Endothelial cell of umbilical vein (primary cell): ENCODE measurements at regions not wholly inside any gene's neighbourhood (a gene's known extent, or its start where the extent isn't known, plus 50 kb on each side); places are given as distances from the start of the nearest gene placed in this dataset.

ENCODE experiments used
- BruUV-seq: library from RNA; stranded (reverse); fragments of 400-500 nt; replicated peaks from 2 replicates; lab custom pipeline; 2021; lab: Mats Ljungman, UMichigan
- CTCF ChIA-PET: fragments of 300-600, 350-600 bp; sonication (Branson Sonifier 250); formaldehyde crosslinking; loops from one replicate; lab custom pipeline; 2021; ENCODE audit warnings: antibody characterized with exemption, inconsistent platforms; lab: Charles Lee
- POLR2A ChIA-PET: fragments of 300-600, 350-600 bp; sonication (Branson Sonifier 250); formaldehyde crosslinking; loops from one replicate; lab custom pipeline; 2021; ENCODE audit warnings: antibody characterized with exemption, inconsistent platforms; lab: Charles Lee
- DNase-seq: peaks from one replicate; pipeline ENCODE4 v3.0.0-alpha.2; 2011; ENCODE audit warnings: low read depth, low spot score
- FAIRE-seq: peaks from 2 replicates; lab custom pipeline; 2011; peaks lifted over from hg19 to GRCh38; lab: Jason Lieb, UNC
- H2AFZ ChIP-seq: 2 replicates; pipeline ENCODE4 v1.6.0; 2012; ENCODE audit warnings: low read depth, low read length, control low read depth, inconsistent platforms
- H3K27ac ChIP-seq: 2 replicates; pipeline ENCODE4 v1.5.1; 2011; ENCODE audit warnings: low read depth, mild to moderate bottlenecking, control low read depth, low read length, moderate library complexity; ENCODE audit not compliant: insufficient read depth
- H3K27me3 ChIP-seq, 2 experiments: 2 replicates each; pipeline versions ENCODE4 v1.6.0 to v1.6.1; 2011; ENCODE audit warnings: low read length in 2 of 2, mixed read lengths in 1 of 2; ENCODE audit not compliant: control insufficient read depth in 2 of 2, insufficient read depth in 2 of 2
- H3K36me3 ChIP-seq, 2 experiments: 2 replicates in 1 of 2; 3 replicates in 1 of 2; pipeline ENCODE4 v1.5.1; 2011; ENCODE audit warnings: low read length in 2 of 2, mild to moderate bottlenecking in 1 of 2, moderate library complexity in 1 of 2; ENCODE audit not compliant: control insufficient read depth in 2 of 2, insufficient read depth in 2 of 2; ENCODE audit errors: extremely low read depth in 1 of 2
- H3K4me1 ChIP-seq: 3 replicates; pipeline ENCODE4 v1.5.1; 2011; ENCODE audit warnings: mild to moderate bottlenecking, low read length; ENCODE audit not compliant: control insufficient read depth, insufficient read depth; ENCODE audit errors: extremely low read depth
- H3K4me2 ChIP-seq: 2 replicates; pipeline ENCODE4 v1.6.1; 2011; ENCODE audit warnings: low read length, control low read depth, mixed read lengths; ENCODE audit not compliant: insufficient read depth
- H3K4me3 ChIP-seq, 3 experiments: fragments of 200-600 bp in 1 of 3; sonication (generic), shearing (Covaris generic) in 1 of 3; replicated peaks in 1 of 3; 2 replicates each; pipeline ENCODE4 v1.5.1; 2011 to 2016; ENCODE audit warnings: control low read depth in 3 of 3, low read length in 3 of 3, mild to moderate bottlenecking in 2 of 3, inconsistent platforms in 1 of 3, low read depth in 1 of 3, moderate library complexity in 1 of 3; ENCODE audit not compliant: insufficient read depth in 1 of 3
- H3K79me2 ChIP-seq: 2 replicates; pipeline ENCODE4 v1.6.0; 2012; ENCODE audit warnings: low read length, inconsistent platforms; ENCODE audit not compliant: control insufficient read depth, insufficient read depth
- H3K9ac ChIP-seq: replicated peaks from 2 replicates; pipeline ENCODE3; 2011; ENCODE audit warnings: low read length, control low read depth; ENCODE audit not compliant: insufficient read depth; ENCODE audit errors: extremely low read depth
- H3K9me1 ChIP-seq: replicated peaks from 3 replicates; pipeline ENCODE4 v1.6.0; 2011; ENCODE audit warnings: mild to moderate bottlenecking, low read length; ENCODE audit not compliant: control insufficient read depth, insufficient read depth; ENCODE audit errors: extremely low read depth
- H3K9me3 ChIP-seq: replicated peaks from 2 replicates; pipeline ENCODE4 v1.5.1; 2012; ENCODE audit warnings: low read length, inconsistent platforms; ENCODE audit not compliant: control insufficient read depth, insufficient read depth
- H4K20me1 ChIP-seq: replicated peaks from 2 replicates; pipeline ENCODE3; 2011; ENCODE audit warnings: mild to moderate bottlenecking, low read length; ENCODE audit not compliant: control insufficient read depth, insufficient read depth; ENCODE audit errors: extremely low read depth
- EZH2 ChIP-seq: IDR thresholded peaks from 2 replicates; pipeline ENCODE4 v1.6.1; 2012; ENCODE audit warnings: borderline replicate concordance, low read depth, mild to moderate bottlenecking, moderate library complexity, low read length, inconsistent platforms; ENCODE audit not compliant: severe bottlenecking
- FOS ChIP-seq: IDR thresholded peaks from 2 replicates; pipeline ENCODE4 v1.6.1; 2011; ENCODE audit warnings: mild to moderate bottlenecking, low read length, moderate library complexity, borderline replicate concordance; ENCODE audit not compliant: insufficient read depth
- GATA2 ChIP-seq: IDR thresholded peaks from 2 replicates; pipeline ENCODE4 v1.7.0; 2011; ENCODE audit warnings: low read depth, mild to moderate bottlenecking, moderate library complexity, mixed read lengths, low read length; ENCODE audit not compliant: insufficient read length, insufficient read depth
- JUN ChIP-seq: IDR thresholded peaks from 2 replicates; pipeline ENCODE4 v1.6.1; 2011; ENCODE audit warnings: borderline replicate concordance, low read depth; ENCODE audit not compliant: insufficient read length, insufficient read depth
- MYC ChIP-seq: IDR thresholded peaks from one replicate; pipeline ENCODE4 v1.6.1; 2011; ENCODE audit warnings: mild to moderate bottlenecking, low read depth, low read length
- POLR2AphosphoS5 ChIP-seq: IDR thresholded peaks from 2 replicates; pipeline ENCODE4 v1.6.1; 2012; ENCODE audit warnings: low read depth, mild to moderate bottlenecking, control low read depth, low read length, moderate library complexity; ENCODE audit not compliant: insufficient read depth
- dilution Hi-C: fragments of 300-500 bp; cut with MboI; formaldehyde crosslinking; loops from one replicate; pipeline ENCODE4 v1.15.0; 2019; ENCODE audit warnings: low sequenced_read_pairs; ENCODE audit not compliant: extremely low pct_ligation_motif_present
- intact Hi-C: fragments of 100-400 bp; cut with micrococcal nuclease; formaldehyde crosslinking; loops from one replicate; pipeline ENCODE4 v1.10.0; 2022

DNA sequence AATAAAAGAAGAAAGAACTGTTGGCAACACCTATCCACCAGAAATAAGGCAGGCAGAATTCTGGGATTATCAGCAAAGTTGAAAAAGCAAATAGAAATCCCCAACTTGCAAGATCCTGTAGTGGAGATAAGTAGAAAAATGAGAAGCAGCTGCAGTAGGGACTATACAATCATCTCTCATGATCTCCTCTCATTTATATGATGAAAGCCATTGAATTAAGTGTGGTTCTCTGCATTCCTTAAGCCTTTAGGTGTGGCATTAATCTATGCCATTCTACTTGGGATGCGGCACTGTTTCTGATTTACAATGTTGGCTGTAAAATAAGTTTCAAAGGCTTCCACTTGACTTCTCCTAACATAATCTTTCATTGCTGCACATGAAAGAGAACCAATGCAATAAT lies 869.8 kb downstream of the TRAM1L1 start:
- no peak for FAIRE-seq
- H3K27ac ChIP-seq = no peak overlapping the region
- H3K79me2 ChIP-seq = no peaks in the 10 kb centered on the region
- no peaks in the 10 kb centered on the region for H3K9me1 ChIP-seq
- no peaks in the 10 kb centered on the region for H3K9me3 ChIP-seq
- no peak overlapping the region for H3K9ac ChIP-seq
- H3K27me3 ChIP-seq = no peaks in the 10 kb centered on the region
- intact Hi-C loops = no loop called here
- H3K4me3 ChIP-seq = no peak overlapping the region
- no peak for DNase-seq
- POLR2A ChIA-PET = no interaction called here
- H4K20me1 ChIP-seq = no peaks in the 10 kb centered on the region
- H3K36me3 ChIP-seq = no peaks in the 10 kb centered on the region
- no peak overlapping the region for H3K4me2 ChIP-seq
- no TSS peak for BruUV-seq
- dilution Hi-C loops = no loop called here
- TF ChIP-seq FOS = no peak
- TF ChIP-seq GATA2 = no peak
- no peak for TF ChIP-seq EZH2
- no peak for TF ChIP-seq POLR2AphosphoS5
- CTCF ChIA-PET = no interaction called here
- no peak overlapping the region for H2AFZ ChIP-seq
- H3K4me1 ChIP-seq = peaks cover 15% of the 10 kb centered on the region

DNA sequence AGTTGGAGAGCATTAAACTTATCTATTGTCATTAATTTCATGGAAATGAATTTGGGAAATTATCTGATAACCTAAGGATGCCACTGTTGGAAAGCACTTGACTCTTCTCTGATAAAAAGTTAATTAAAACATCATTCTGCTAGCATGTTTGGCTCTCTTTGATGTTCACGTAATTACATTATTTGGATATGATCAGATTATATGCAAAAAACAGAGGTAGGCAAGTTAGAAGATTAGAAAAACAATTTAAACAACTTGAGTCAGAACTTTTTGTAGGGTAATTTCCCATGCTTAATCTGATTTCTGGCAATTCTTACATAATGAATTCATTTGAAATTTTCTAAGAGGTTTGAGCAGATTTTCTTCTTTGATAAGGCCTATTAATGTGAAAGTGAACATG lies 882.9 kb downstream of the TRAM1L1 start:
- no peaks in the 10 kb centered on the region for H3K9me3 ChIP-seq
- no peaks in the 10 kb centered on the region for H3K9me1 ChIP-seq
- H3K79me2 ChIP-seq = no peaks in the 10 kb centered on the region
- DNase-seq (no peak), FAIRE-seq (no peak)
- no peak overlapping the region for H3K9ac ChIP-seq
- no peaks in the 10 kb centered on the region for H3K36me3 ChIP-seq
- ChIA-PET CTCF (no interaction called here), POLR2A (no interaction called here)
- no peaks in the 10 kb centered on the region for H3K27me3 ChIP-seq
- no TSS peak for BruUV-seq
- no peaks in the 10 kb centered on the region for H4K20me1 ChIP-seq
- no peak for TF ChIP-seq JUN
- no peak for TF ChIP-seq MYC
- no peak for TF ChIP-seq POLR2AphosphoS5
- no peak overlapping the region for H3K4me2 ChIP-seq
- H3K4me1 ChIP-seq = no peaks in the 10 kb centered on the region
- H2AFZ ChIP-seq = no peak overlapping the region
- intact Hi-C loops = no loop called here
- dilution Hi-C loops = no loop called here
- no peak overlapping the region for H3K4me3 ChIP-seq
- no peak overlapping the region for H3K27ac ChIP-seq
